ENCODE measurements at regions not wholly inside any gene's neighbourhood (a gene's known extent, or its start where the extent isn't known, plus 50 kb on each side); places are given as distances from the start of the nearest gene placed in this dataset.
A peak's percentile ranks its signal among the peaks of the same experiment; 100 is the strongest.

GRCh38 chr4:159018062-159018629, 84.7 kb upstream of the RAPGEF2 start (continued):
- TF ChIP-seq SPI1 (IDR thresholded peaks at IDR 0.05; ENCODE audit: borderline replicate concordance, insufficient read depth, low read depth, low read length) (peak; percentile 99), IKZF2 (IDR thresholded peaks at IDR 0.05) (peak; percentile 97 to 98), CEBPZ (IDR thresholded peaks at IDR 0.05; ENCODE audit: low read depth, low read length) (no peak), ATF2 (IDR thresholded peaks at IDR 0.05; ENCODE audit: low read length) (peak; percentile 89), ZBTB33 (IDR thresholded peaks at IDR 0.05) (no peak), SREBF2 (IDR thresholded peaks at IDR 0.05; ENCODE audit: low read length) (no peak), RAD21 (IDR thresholded peaks at IDR 0.05; ENCODE audit: insufficient read depth, low read depth, low read length) (no peak), SIX5 (IDR thresholded peaks at IDR 0.05; ENCODE audit: low read depth, low read length, severe bottlenecking) (no peak), ETV6 (conservative IDR thresholded peaks at IDR 0.05 in 1 of 2, IDR thresholded peaks at IDR 0.05 in 1 of 2; ENCODE audit: borderline replicate concordance in 1 of 2, low read depth in 1 of 2) (no peak), RELA (IDR thresholded peaks at IDR 0.05; ENCODE audit: borderline replicate concordance, partially characterized antibody) (no peak), JUND (IDR thresholded peaks at IDR 0.05; ENCODE audit: low read depth, low read length) (peak; percentile 84; the same call in 1 of the 2 replicates), KDM1A (IDR thresholded peaks at IDR 0.05; ENCODE audit: borderline replicate concordance) (no peak)
- TF ChIP-seq, protein P1, sequence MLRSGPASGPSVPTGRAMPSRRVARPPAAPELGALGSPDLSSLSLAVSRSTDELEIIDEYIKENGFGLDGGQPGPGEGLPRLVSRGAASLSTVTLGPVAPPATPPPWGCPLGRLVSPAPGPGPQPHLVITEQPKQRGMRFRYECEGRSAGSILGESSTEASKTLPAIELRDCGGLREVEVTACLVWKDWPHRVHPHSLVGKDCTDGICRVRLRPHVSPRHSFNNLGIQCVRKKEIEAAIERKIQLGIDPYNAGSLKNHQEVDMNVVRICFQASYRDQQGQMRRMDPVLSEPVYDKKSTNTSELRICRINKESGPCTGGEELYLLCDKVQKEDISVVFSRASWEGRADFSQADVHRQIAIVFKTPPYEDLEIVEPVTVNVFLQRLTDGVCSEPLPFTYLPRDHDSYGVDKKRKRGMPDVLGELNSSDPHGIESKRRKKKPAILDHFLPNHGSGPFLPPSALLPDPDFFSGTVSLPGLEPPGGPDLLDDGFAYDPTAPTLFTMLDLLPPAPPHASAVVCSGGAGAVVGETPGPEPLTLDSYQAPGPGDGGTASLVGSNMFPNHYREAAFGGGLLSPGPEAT (IDR thresholded peaks at IDR 0.05; ENCODE audit: low read depth) = peak; percentile 89
- TF ChIP-seq, protein P2, sequence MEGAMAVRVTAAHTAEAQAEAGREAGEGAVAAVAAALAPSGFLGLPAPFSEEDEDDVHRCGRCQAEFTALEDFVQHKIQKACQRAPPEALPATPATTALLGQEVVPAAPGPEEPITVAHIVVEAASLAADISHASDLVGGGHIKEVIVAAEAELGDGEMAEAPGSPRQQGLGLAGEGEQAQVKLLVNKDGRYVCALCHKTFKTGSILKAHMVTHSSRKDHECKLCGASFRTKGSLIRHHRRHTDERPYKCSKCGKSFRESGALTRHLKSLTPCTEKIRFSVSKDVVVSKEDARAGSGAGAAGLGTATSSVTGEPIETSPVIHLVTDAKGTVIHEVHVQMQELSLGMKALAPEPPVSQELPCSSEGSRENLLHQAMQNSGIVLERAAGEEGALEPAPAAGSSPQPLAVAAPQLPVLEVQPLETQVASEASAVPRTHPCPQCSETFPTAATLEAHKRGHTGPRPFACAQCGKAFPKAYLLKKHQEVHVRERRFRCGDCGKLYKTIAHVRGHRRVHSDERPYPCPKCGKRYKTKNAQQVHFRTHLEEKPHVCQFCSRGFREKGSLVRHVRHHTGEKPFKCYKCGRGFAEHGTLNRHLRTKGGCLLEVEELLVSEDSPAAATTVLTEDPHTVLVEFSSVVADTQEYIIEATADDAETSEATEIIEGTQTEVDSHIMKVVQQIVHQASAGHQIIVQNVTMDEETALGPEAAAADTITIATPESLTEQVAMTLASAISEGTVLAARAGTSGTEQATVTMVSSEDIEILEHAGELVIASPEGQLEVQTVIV (IDR thresholded peaks at IDR 0.05; ENCODE audit: borderline replicate concordance, partially characterized antibody) = no peak
